ENCODE measurements at regions not wholly inside any gene's neighbourhood (a gene's known extent, or its start where the extent isn't known, plus 50 kb on each side); places are given as distances from the start of the nearest gene placed in this dataset.
"Not testable (repeated sequence)": the region's sequence is repeated elsewhere in the genome, so short reads cannot be mapped to it uniquely, and the experiment has no call there.

GRCh38 chr5:21067724-21068123 is 1079.7 kb upstream of the CDH18 start:
- DNase-seq (ENCODE audit: low read depth), result no peak

- DNase-seq (ENCODE audit: low read depth), result no peak
These were observed 1075.1 kb upstream of the CDH18 start for GRCh38 chr5:21063146-21063545.

GRCh38 chr5:21058289-21058688 is 1070.3 kb upstream of the CDH18 start:
- DNase-seq (ENCODE audit: low read depth), result no peak

GRCh38 chr5:21051945-21052344 is 1063.9 kb upstream of the CDH18 start:
- no peak for DNase-seq (ENCODE audit: low read depth)

GRCh38 chr5:21049901-21050300 is 1061.9 kb upstream of the CDH18 start:
- no peak for DNase-seq (ENCODE audit: low read depth)

- no peak for DNase-seq (ENCODE audit: low read depth)
These were observed 1043.0 kb upstream of the CDH18 start for GRCh38 chr5:21030981-21031380.

GRCh38 chr5:21024966-21025365 is 1037.0 kb upstream of the CDH18 start:
- DNase-seq (ENCODE audit: low read depth), result no peak

- no peak for DNase-seq (ENCODE audit: low read depth)
These were observed 1025.2 kb upstream of the CDH18 start for GRCh38 chr5:21013237-21013636.

- DNase-seq (ENCODE audit: low read depth), result no peak
These were observed 1019.8 kb upstream of the CDH18 start for GRCh38 chr5:21007781-21008180.

GRCh38 chr5:20988933-20989332 is 1000.9 kb upstream of the CDH18 start:
- DNase-seq (ENCODE audit: low read depth), result not testable (repeated sequence)

GRCh38 chr5:20985754-20986153 is 997.8 kb upstream of the CDH18 start:
- no peak for DNase-seq (ENCODE audit: low read depth)

GRCh38 chr5:20974426-20974825 is 986.4 kb upstream of the CDH18 start:
- peak; percentile 3 for DNase-seq (ENCODE audit: low read depth)

GRCh38 chr5:20972419-20972925 is 984.5 kb upstream of the CDH18 start:
- DNase-seq (ENCODE audit: low read depth), result peak; percentile 47

- DNase-seq (ENCODE audit: low read depth), result no peak
These were observed 971.3 kb upstream of the CDH18 start for GRCh38 chr5:20959347-20959746.

GRCh38 chr5:20958641-20959040 is 970.6 kb upstream of the CDH18 start:
- no peak for DNase-seq (ENCODE audit: low read depth)

- no peak for DNase-seq (ENCODE audit: low read depth)
These were observed 968.1 kb upstream of the CDH18 start for GRCh38 chr5:20956134-20956533.

GRCh38 chr5:20949636-20950035 is 961.6 kb upstream of the CDH18 start:
- no peak for DNase-seq (ENCODE audit: low read depth)

GRCh38 chr5:20943183-20943971 is 955.4 kb upstream of the CDH18 start:
- DNase-seq (ENCODE audit: low read depth), result not testable (repeated sequence)

- DNase-seq (ENCODE audit: low read depth), result not testable (repeated sequence)
These were observed 954.6 kb upstream of the CDH18 start for GRCh38 chr5:20942603-20943002.

GRCh38 chr5:20940786-20941185 is 952.8 kb upstream of the CDH18 start:
- DNase-seq (ENCODE audit: low read depth), result not testable (repeated sequence)

GRCh38 chr5:20890936-20891335 is 902.9 kb upstream of the CDH18 start:
- not testable (repeated sequence) for DNase-seq (ENCODE audit: low read depth)

- DNase-seq (ENCODE audit: low read depth), result not testable (repeated sequence)
These were observed 887.7 kb upstream of the CDH18 start for GRCh38 chr5:20875726-20876125.

- DNase-seq (ENCODE audit: low read depth), result not testable (repeated sequence)
These were observed 877.9 kb upstream of the CDH18 start for GRCh38 chr5:20865892-20866291.
